KMS-11 (cell line): ENCODE measurements at regions not wholly inside any gene's neighbourhood (a gene's known extent, or its start where the extent isn't known, plus 50 kb on each side); places are given as distances from the start of the nearest gene placed in this dataset.

Experiments
- H2AFZ ChIP-seq: fragments of 200-600 bp; sonication (generic); 2 replicates; pipeline ENCODE4 v1.6.1; 2016; ENCODE audit warnings: antibody characterized with exemption, mixed run types, low read depth
- H3K27ac ChIP-seq: fragments of 200-600 bp; sonication (generic); 2 replicates; pipeline ENCODE4 v1.6.1; 2016; ENCODE audit warnings: mild to moderate bottlenecking, mixed run types
- H3K27me3 ChIP-seq: fragments of 200-600 bp; sonication (generic); 2 replicates; pipeline ENCODE4 v1.6.1; 2017; ENCODE audit warnings: mild to moderate bottlenecking, low read depth, mixed run types, moderate library complexity; ENCODE audit not compliant: insufficient read depth
- H3K36me3 ChIP-seq: fragments of 200-600 bp; sonication (generic); 2 replicates; pipeline ENCODE4 v1.6.1; 2017; ENCODE audit warnings: mild to moderate bottlenecking, mixed run types; ENCODE audit not compliant: insufficient read depth
- H3K4me1 ChIP-seq: fragments of 200-600 bp; sonication (generic); 2 replicates; pipeline ENCODE4 v1.6.1; 2016; ENCODE audit warnings: mild to moderate bottlenecking, low read depth, mixed run types; ENCODE audit not compliant: poor library complexity, severe bottlenecking
- H3K4me2 ChIP-seq: fragments of 200-600 bp; sonication (generic); 2 replicates; pipeline ENCODE4 v1.7.0; 2016; ENCODE audit warnings: mild to moderate bottlenecking, mixed run types
- H3K4me3 ChIP-seq: fragments of 200-600 bp; sonication (generic); IDR thresholded peaks from 2 replicates; pipeline ENCODE4 v1.6.1; 2017; ENCODE audit warnings: low read depth, low read length, mixed read lengths; ENCODE audit not compliant: insufficient read depth
- H3K79me2 ChIP-seq: fragments of 200-600 bp; sonication (generic); 2 replicates; pipeline ENCODE4 v1.6.1; 2016; ENCODE audit warnings: low read depth, mixed run types; ENCODE audit not compliant: insufficient read depth
- H3K9ac ChIP-seq: fragments of 200-600 bp; sonication (generic); 2 replicates; pipeline ENCODE4 v1.6.1; 2016; ENCODE audit warnings: mild to moderate bottlenecking, mixed run types
- H4K20me1 ChIP-seq: fragments of 200-600 bp; sonication (generic); 2 replicates; pipeline ENCODE4 v1.6.1; 2016; ENCODE audit warnings: mild to moderate bottlenecking, mixed run types; ENCODE audit not compliant: insufficient read depth
- CTCF ChIP-seq: fragments of 200-600 bp; sonication (generic); conservative IDR thresholded peaks from 2 replicates; pipeline ENCODE4 v1.6.1; 2017; ENCODE audit warnings: low read depth, mild to moderate bottlenecking, antibody characterized with exemption, low read length, moderate library complexity, mixed read lengths

GRCh38 chr5:53323943-53324642 is 156.3 kb upstream of the FST start:
- TF ChIP-seq CTCF, result no peak
- Histone ChIP-seq H3K36me3 (no peaks in the 10 kb centered on the region), H3K4me1 (peaks cover 10% of the 10 kb centered on the region), H3K9ac (no peak overlapping the region), H2AFZ (no peak overlapping the region), H3K79me2 (no peaks in the 10 kb centered on the region), H3K27ac (no peak overlapping the region), H3K4me2 (0 out of 2 replicates have a peak overlapping the region, but pooled peaks have one; percentile 11), H3K4me3 (no peak overlapping the region), H3K27me3 (no peaks in the 10 kb centered on the region), H4K20me1 (no peaks in the 10 kb centered on the region)

DNA sequence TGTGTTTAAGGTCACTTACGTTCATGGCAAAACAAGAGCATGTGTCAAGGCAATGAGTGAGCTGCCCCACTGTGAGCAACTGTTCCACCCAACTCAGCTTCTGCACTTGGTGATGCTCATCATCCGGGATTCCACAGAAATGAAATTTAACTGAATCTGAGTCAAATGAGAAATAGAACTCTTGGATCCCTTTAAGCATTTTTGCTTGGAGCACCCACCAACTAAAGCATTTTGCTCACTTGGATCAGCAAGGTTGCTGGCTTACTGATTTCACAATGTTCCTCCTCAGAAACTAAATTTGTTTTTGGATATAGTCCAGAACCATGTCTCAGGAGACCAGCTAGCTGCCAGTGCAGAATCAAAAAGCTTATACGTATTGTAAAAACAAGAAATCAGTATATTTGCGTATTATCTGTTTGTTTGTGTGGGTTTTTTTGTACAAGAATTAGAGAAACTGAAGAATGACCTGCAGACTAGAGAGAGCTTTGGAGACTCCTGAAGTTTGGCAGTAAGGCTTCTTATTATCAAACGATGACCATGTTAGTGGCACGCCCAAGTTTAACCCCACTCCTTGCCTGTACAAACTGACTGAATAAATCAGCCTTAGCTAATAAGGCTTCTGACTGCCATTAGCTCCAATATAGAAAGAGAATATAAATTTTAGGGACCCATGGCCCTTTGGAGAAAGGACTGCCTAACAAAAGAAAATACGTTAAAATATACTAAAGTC is 153.8 kb upstream of the FST start:
- Histone ChIP-seq H3K79me2 (no peaks in the 10 kb centered on the region), H3K4me3 (no peak overlapping the region), H3K36me3 (no peaks in the 10 kb centered on the region), H3K4me1 (peaks cover 10% of the 10 kb centered on the region), H3K27ac (no peak overlapping the region), H3K9ac (no peak overlapping the region), H4K20me1 (no peaks in the 10 kb centered on the region), H3K27me3 (no peaks in the 10 kb centered on the region), H3K4me2 (no peak overlapping the region), H2AFZ (no peak overlapping the region)
- TF ChIP-seq CTCF, result no peak

- H3K27me3 ChIP-seq, result no peaks in the 10 kb centered on the region
- H3K4me3 ChIP-seq, result no peak overlapping the region
- H3K36me3 ChIP-seq, result no peaks in the 10 kb centered on the region
- H3K4me2 ChIP-seq, result no peak overlapping the region
- H3K79me2 ChIP-seq, result no peaks in the 10 kb centered on the region
- H3K4me1 ChIP-seq, result peaks cover 10% of the 10 kb centered on the region
- TF ChIP-seq CTCF, result no peak
- no peak overlapping the region for H3K27ac ChIP-seq
- H2AFZ ChIP-seq, result no peak overlapping the region
- no peak overlapping the region for H3K9ac ChIP-seq
- no peaks in the 10 kb centered on the region for H4K20me1 ChIP-seq
Measured at GRCh38 chr5:53327811-53328334, 152.6 kb upstream of the FST start.

DNA sequence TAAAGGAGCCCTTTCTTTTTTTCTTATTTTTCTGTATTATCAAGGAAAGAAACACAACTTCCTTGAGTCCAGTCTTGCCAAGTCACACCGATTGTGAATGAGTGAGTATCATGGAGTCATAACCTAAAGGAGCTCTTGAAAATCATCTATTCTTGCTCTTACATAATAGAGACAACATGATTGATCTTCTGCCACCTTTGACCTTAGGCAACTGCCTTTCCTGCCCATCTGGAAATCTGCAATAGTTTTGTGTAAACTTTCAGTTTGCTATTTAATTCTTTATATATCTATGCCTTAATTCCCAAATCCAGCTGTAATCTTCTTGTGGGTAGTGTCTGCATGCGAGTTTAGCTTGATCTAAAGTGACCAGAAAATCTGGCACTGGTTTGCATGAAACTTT is 149.9 kb upstream of the FST start:
- no peaks in the 10 kb centered on the region for H3K4me1 ChIP-seq
- TF ChIP-seq CTCF, result no peak
- H3K27ac ChIP-seq, result no peak overlapping the region

More for the DNA sequence above, 149.9 kb upstream of the FST start:
- no peaks in the 10 kb centered on the region for H4K20me1 ChIP-seq
- no peak overlapping the region for H2AFZ ChIP-seq
- H3K79me2 ChIP-seq, result no peaks in the 10 kb centered on the region
- H3K36me3 ChIP-seq, result no peaks in the 10 kb centered on the region
- no peak overlapping the region for H3K4me2 ChIP-seq
- H3K9ac ChIP-seq, result no peak overlapping the region
- H3K4me3 ChIP-seq, result no peak overlapping the region
- H3K27me3 ChIP-seq, result no peaks in the 10 kb centered on the region
